ENCODE measurements at regions not wholly inside any gene's neighbourhood (a gene's known extent, or its start where the extent isn't known, plus 50 kb on each side); places are given as distances from the start of the nearest gene placed in this dataset.

DNA sequence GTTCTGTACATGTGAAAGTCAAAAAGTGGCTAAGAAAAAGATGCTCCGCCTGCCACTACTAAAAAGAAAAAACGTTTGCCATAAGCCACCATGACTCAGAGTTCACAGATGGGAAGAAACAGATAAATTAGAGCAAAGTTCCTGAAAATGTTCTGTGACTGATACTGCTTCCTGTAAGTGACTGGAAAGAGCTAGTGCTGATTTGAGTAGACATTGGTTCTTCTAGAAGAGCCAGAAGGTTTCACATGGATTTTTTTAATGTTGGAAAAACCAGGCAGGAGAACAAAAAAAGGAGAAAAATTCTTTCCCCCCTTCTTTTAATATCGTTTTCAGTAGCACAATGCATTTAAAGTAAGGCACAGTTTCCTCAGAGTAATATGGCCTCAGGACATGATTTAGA lies 221.4 kb downstream of the HLX start:
- Histone ChIP-seq H3K36me3 (ENCODE audit: control insufficient read depth in 2 of 2, extremely low read depth in 1 of 2, insufficient read depth in 2 of 2, low read length in 2 of 2) (no peaks in the 10 kb centered on the region), H2AFZ (ENCODE audit: control insufficient read depth, low read length) (no peak overlapping the region), H4K20me1 (ENCODE audit: control insufficient read depth, extremely low read depth, insufficient read depth, low read length) (no peaks in the 10 kb centered on the region), H3K9me1 (ENCODE audit: control insufficient read depth, extremely low read depth, insufficient read depth, low read length) (no peaks in the 10 kb centered on the region), H3K27me3 (ENCODE audit: control insufficient read depth, extremely low read depth, insufficient read depth, low read length) (no peaks in the 10 kb centered on the region), H3K9me3 (ENCODE audit: control insufficient read depth, low read depth, low read length) (no peaks in the 10 kb centered on the region), H3K9ac (ENCODE audit: control insufficient read depth, extremely low read depth, insufficient read depth, low read length) (no peak overlapping the region), H3K79me2 (ENCODE audit: control insufficient read depth, insufficient read depth, low read length) (no peaks in the 10 kb centered on the region), H3K4me3 (ENCODE audit: control insufficient read depth in 2 of 3, extremely low read depth in 1 of 3, insufficient read depth in 2 of 3, low read depth in 1 of 3, low read length in 3 of 3) (no peak overlapping the region), H3K4me2 (ENCODE audit: control insufficient read depth, extremely low read depth, insufficient read depth, low read depth, low read length) (no peak overlapping the region), H3K4me1 (ENCODE audit: control insufficient read depth, extremely low read depth, insufficient read depth, low read length) (no peaks in the 10 kb centered on the region), H3K27ac (ENCODE audit: control insufficient read depth, insufficient read depth, low read length) (no peak overlapping the region)
- DNase-seq (ENCODE audit: low read depth, low spot score) (no peak), FAIRE-seq (no peak)
- dilution Hi-C loops (cut with MboI; ENCODE audit: extremely low pct_ligation_motif_present, low sequenced_read_pairs), result no loop called here
- no peak for TF ChIP-seq EZH2 (IDR thresholded peaks at IDR 0.05; ENCODE audit: low read length)
- TF ChIP-seq, protein P1, sequence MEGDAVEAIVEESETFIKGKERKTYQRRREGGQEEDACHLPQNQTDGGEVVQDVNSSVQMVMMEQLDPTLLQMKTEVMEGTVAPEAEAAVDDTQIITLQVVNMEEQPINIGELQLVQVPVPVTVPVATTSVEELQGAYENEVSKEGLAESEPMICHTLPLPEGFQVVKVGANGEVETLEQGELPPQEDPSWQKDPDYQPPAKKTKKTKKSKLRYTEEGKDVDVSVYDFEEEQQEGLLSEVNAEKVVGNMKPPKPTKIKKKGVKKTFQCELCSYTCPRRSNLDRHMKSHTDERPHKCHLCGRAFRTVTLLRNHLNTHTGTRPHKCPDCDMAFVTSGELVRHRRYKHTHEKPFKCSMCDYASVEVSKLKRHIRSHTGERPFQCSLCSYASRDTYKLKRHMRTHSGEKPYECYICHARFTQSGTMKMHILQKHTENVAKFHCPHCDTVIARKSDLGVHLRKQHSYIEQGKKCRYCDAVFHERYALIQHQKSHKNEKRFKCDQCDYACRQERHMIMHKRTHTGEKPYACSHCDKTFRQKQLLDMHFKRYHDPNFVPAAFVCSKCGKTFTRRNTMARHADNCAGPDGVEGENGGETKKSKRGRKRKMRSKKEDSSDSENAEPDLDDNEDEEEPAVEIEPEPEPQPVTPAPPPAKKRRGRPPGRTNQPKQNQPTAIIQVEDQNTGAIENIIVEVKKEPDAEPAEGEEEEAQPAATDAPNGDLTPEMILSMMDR (optimal IDR thresholded peaks at IDR 0.05 in 1 of 3, IDR thresholded peaks at IDR 0.05 in 1 of 3, conservative IDR thresholded peaks at IDR 0.05 in 1 of 3; ENCODE audit: extremely low read depth in 1 of 3, insufficient read depth in 2 of 3, low read length in 3 of 3), result no peak

DNA sequence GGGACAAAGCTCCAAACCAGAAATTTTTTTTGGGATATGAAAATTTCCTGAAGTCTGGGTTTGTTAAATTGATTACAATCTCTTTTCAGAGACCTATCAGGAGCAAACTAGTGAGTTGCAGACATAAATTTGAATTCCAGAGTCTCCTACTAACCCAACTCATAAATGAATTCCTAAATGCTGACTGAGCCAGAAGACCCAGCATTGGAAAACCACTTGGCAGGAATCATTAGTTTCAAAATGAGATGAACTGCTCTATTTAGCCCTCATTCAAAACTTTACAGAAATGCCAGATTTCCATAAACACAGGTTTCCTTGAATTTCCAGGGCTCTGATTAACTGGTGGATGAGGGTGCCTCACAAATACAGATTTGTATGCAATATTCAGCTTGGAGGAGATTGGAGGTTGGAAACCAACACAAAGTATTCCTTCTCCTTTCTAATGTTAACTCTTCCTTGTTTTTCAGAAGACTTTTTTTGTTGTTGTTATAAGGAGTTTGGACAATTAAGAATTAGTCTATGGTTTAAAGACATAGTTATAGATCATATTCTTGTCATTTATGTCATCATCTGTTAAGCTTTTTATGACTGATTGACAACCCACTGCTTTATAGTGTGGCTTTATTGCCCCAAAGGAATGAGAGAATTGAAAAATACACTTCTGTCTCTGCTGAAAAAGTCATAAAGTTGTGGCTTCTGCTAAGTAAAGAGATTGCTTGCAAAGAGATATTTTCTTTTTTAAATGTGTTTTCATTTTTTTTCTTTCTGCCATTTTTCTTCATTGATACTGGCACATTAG lies 222.8 kb downstream of the HLX start:
- dilution Hi-C loops (cut with MboI; ENCODE audit: extremely low pct_ligation_motif_present, low sequenced_read_pairs), result no loop called here

More for the DNA sequence above, 222.8 kb downstream of the HLX start:
- Histone ChIP-seq H2AFZ (ENCODE audit: control insufficient read depth, low read length) (no peak overlapping the region), H3K27me3 (ENCODE audit: control insufficient read depth, extremely low read depth, insufficient read depth, low read length) (no peaks in the 10 kb centered on the region), H3K9me1 (ENCODE audit: control insufficient read depth, extremely low read depth, insufficient read depth, low read length) (no peaks in the 10 kb centered on the region), H3K9me3 (ENCODE audit: control insufficient read depth, low read depth, low read length) (no peaks in the 10 kb centered on the region), H3K4me3 (ENCODE audit: control insufficient read depth in 2 of 3, extremely low read depth in 1 of 3, insufficient read depth in 2 of 3, low read depth in 1 of 3, low read length in 3 of 3) (no peak overlapping the region), H3K4me1 (ENCODE audit: control insufficient read depth, extremely low read depth, insufficient read depth, low read length) (no peaks in the 10 kb centered on the region), H3K4me2 (ENCODE audit: control insufficient read depth, extremely low read depth, insufficient read depth, low read depth, low read length) (no peak overlapping the region), H3K27ac (ENCODE audit: control insufficient read depth, insufficient read depth, low read length) (no peak overlapping the region), H4K20me1 (ENCODE audit: control insufficient read depth, extremely low read depth, insufficient read depth, low read length) (no peaks in the 10 kb centered on the region), H3K9ac (ENCODE audit: control insufficient read depth, extremely low read depth, insufficient read depth, low read length) (no peak overlapping the region), H3K36me3 (ENCODE audit: control insufficient read depth in 2 of 2, extremely low read depth in 1 of 2, insufficient read depth in 2 of 2, low read length in 2 of 2) (no peaks in the 10 kb centered on the region), H3K79me2 (ENCODE audit: control insufficient read depth, insufficient read depth, low read length) (no peaks in the 10 kb centered on the region)
- no peak for FAIRE-seq
- no peak for TF ChIP-seq EZH2 (IDR thresholded peaks at IDR 0.05; ENCODE audit: low read length)
- TF ChIP-seq, protein P1 (optimal IDR thresholded peaks at IDR 0.05 in 1 of 3, IDR thresholded peaks at IDR 0.05 in 1 of 3, conservative IDR thresholded peaks at IDR 0.05 in 1 of 3; ENCODE audit: extremely low read depth in 1 of 3, insufficient read depth in 2 of 3, low read length in 3 of 3), result no peak
- DNase-seq (ENCODE audit: low read depth, low spot score), result no peak
